Neutrophil (primary cell): ENCODE measurements at regions not wholly inside any gene's neighbourhood (a gene's known extent, or its start where the extent isn't known, plus 50 kb on each side); places are given as distances from the start of the nearest gene placed in this dataset.

Source experiments
- H3K27ac ChIP-seq: fragments of 200-600 bp; sonication (generic); 2 replicates; pipeline ENCODE4 v1.5.1; 2016; ENCODE audit warnings: mild to moderate bottlenecking, moderate library complexity
- H3K27me3 ChIP-seq: fragments of 200-600 bp; sonication (generic); 2 replicates; pipeline ENCODE4 v1.6.0; 2016; ENCODE audit warnings: mild to moderate bottlenecking
- H3K36me3 ChIP-seq: fragments of 200-600 bp; sonication (generic); 2 replicates; pipeline ENCODE4 v1.5.1; 2017
- H3K4me1 ChIP-seq, 2 experiments: fragments of 200-600 bp in 1 of 2; sonication (generic) in 1 of 2; 1 replicate in 1 of 2; 2 replicates in 1 of 2; pipeline versions ENCODE4 v1.5.1 to v1.6.1; 2013 to 2016; ENCODE audit warnings: low read depth in 1 of 2, low read length in 1 of 2, mild to moderate bottlenecking in 1 of 2, moderate library complexity in 1 of 2; ENCODE audit not compliant: control insufficient read depth in 1 of 2, insufficient read depth in 1 of 2
- H3K4me3 ChIP-seq, 2 experiments: fragments of 200-600 bp in 1 of 2; sonication (generic) in 1 of 2; 1 replicate in 1 of 2; 2 replicates in 1 of 2; pipeline ENCODE4 v1.5.1; 2013 to 2016; ENCODE audit warnings: low read depth in 1 of 2, low read length in 1 of 2, mild to moderate bottlenecking in 1 of 2, moderate library complexity in 1 of 2
- H3K9me3 ChIP-seq: fragments of 200-600 bp; sonication (generic); 2 replicates; pipeline ENCODE4 v1.5.1; 2016
- TF ChIP-seq, protein P1 (sequence below): fragments of 200-600 bp; sonication (generic); IDR thresholded peaks from 2 replicates; pipeline ENCODE4 v1.5.1; 2016; ENCODE audit warnings: antibody characterized with exemption

DNA sequence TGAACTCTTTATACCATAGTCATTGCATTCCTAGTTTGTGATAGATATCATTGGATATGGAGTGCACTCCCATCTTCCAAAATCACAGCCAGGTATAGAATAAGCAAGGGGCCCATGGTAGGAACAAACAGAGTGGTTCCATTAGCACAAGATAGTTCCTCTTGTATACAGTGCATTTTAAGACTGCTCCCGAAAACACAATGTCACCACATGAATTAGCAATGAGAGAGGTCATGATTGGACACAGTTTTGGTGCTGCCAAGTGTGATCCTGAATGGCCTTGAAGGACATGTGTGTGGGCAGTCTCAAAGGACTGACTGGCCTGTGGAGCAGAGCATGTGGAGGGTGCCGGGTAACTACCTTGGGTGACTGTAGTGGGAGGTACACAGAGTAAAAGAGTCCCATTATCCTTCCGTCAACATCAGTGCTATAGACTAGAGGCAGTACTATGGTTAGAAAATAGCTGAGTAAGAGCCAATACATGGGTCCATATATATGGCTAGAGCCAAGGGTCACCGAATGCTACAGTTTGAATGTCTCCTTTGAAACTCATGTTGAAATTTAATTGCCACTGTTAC is 549.9 kb downstream of the DSC3 start:
- no peak overlapping the region for H3K4me3 ChIP-seq
- TF ChIP-seq, protein P1, sequence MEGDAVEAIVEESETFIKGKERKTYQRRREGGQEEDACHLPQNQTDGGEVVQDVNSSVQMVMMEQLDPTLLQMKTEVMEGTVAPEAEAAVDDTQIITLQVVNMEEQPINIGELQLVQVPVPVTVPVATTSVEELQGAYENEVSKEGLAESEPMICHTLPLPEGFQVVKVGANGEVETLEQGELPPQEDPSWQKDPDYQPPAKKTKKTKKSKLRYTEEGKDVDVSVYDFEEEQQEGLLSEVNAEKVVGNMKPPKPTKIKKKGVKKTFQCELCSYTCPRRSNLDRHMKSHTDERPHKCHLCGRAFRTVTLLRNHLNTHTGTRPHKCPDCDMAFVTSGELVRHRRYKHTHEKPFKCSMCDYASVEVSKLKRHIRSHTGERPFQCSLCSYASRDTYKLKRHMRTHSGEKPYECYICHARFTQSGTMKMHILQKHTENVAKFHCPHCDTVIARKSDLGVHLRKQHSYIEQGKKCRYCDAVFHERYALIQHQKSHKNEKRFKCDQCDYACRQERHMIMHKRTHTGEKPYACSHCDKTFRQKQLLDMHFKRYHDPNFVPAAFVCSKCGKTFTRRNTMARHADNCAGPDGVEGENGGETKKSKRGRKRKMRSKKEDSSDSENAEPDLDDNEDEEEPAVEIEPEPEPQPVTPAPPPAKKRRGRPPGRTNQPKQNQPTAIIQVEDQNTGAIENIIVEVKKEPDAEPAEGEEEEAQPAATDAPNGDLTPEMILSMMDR: no peak
- H3K36me3 ChIP-seq: no peaks in the 10 kb centered on the region
- H3K27ac ChIP-seq: no peak overlapping the region
- no peaks in the 10 kb centered on the region for H3K9me3 ChIP-seq
- no peaks in the 10 kb centered on the region for H3K4me1 ChIP-seq
- H3K27me3 ChIP-seq: no peaks in the 10 kb centered on the region

DNA sequence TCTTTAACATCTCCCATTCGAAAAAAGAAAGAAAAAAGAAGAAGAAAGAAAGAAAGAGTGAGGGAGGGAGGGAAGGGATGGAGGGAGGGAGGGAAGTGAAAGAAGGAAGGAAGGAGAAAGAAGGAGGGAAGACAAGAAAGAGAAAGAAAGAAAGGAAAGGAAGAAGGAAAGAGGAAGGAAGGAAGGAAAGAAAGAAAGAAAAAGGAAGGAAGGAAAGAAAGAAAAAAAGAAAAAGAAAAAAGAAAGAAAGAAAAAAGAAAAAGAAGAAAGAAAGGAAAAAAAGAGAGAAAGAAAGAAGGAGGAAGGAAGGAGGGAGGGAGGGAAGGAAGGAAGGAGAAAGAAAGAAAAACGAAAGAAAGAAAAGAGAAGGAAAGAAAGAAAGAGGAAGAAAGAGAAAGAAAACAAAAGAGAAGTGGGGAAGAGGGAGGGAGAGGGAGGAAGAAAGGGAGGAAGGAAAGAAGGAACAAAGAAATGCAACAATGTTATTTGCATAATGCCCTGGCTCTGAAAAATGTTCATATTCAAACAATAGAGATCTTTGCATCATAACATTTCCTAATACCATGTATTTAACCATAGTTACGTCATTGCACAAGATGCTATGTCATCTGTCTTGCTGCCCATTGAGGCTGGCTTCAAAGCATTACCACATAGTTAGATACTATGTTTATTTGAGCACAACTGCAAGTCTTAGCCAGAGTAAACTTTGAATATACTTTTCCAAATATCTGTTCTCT is 550.6 kb downstream of the DSC3 start:
- H3K4me3 ChIP-seq: no peak overlapping the region
- no peaks in the 10 kb centered on the region for H3K9me3 ChIP-seq

DNA sequence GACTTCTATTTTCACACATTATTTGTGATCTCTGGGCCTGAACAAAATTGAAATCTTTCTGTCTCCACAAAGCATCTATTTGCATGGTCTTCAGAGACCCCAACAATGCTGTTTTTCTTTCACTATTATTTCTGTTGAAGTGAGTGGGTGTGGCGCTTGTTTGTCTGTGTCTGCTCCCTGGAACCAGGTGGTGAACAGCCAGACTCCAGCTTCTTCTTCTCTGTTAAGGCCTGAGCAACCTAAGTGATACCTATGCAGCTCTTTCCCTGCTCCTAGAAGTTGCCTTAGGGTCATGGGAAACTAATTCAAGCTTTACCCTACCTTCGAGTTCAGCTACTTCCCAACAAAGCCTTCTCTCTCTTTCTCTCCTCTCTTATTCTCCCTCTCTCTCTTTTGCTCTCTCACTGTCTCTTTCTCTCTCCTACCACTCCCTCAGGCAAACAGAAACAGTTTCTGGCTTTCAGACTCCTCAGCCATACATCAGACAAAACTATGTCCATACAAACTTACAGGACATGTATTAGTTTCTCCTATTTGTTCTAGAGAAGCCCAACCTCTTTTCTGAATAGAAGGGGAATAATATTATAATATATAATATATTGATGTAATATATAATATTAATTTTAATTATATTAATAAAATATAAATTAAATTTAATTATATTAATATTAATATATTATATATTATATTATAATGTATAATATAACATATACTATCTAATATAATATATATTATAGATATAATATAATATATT is 552.5 kb downstream of the DSC3 start:
- Histone ChIP-seq H3K27me3 (no peaks in the 10 kb centered on the region), H3K27ac (no peak overlapping the region), H3K4me3 (no peak overlapping the region), H3K4me1 (no peaks in the 10 kb centered on the region), H3K9me3 (no peaks in the 10 kb centered on the region), H3K36me3 (no peaks in the 10 kb centered on the region)
- TF ChIP-seq, protein P1: no peak

More for the DNA sequence above, 550.6 kb downstream of the DSC3 start:
- no peak overlapping the region for H3K27ac ChIP-seq
- H3K27me3 ChIP-seq: no peaks in the 10 kb centered on the region
- H3K4me1 ChIP-seq: no peaks in the 10 kb centered on the region
- H3K36me3 ChIP-seq: no peaks in the 10 kb centered on the region
- TF ChIP-seq, protein P1: no peak

DNA sequence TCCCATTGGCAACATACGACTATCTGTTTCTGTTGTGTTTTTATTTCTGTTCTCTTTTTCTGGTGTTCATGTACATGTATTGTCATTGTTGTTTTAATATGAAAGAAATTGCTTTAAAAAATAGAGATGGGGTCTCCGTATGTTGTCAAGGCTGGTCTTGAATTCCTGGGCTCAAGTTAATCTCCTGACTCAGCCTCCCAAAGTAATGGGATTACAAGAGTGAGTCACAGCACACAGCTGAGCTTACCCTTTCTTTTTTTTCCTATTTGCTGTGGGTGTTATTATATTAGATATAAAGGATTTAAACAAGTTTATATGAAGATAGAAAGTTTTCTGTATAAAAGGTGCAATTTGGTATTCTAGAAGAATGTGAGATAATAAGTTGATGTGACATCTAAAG is 554.6 kb downstream of the DSC3 start:
- Histone ChIP-seq H3K36me3 (no peaks in the 10 kb centered on the region), H3K27ac (no peak overlapping the region), H3K4me1 (no peaks in the 10 kb centered on the region), H3K27me3 (no peaks in the 10 kb centered on the region), H3K4me3 (no peak overlapping the region), H3K9me3 (no peaks in the 10 kb centered on the region)
- TF ChIP-seq, protein P1: no peak

DNA sequence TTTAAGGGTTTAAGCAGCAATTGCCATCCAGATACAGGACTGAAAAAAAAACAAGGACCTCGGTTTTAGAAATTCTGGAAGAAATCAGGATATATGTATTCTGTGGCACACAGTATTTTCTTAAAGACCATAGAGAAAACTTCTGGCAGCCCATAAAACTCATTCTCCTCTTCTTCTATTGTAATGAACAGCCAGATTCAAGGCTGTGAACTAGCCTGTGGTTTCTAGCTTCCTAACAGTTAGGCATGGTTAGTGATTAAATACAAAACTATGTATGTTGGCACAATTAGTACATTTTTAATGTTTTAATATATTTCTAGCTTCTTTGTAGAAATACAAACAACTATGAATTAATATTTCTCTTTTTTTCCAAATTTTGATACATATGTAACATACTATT is 555.7 kb downstream of the DSC3 start:
- Histone ChIP-seq H3K27ac (no peak overlapping the region), H3K36me3 (no peaks in the 10 kb centered on the region), H3K4me1 (no peaks in the 10 kb centered on the region), H3K27me3 (no peaks in the 10 kb centered on the region), H3K4me3 (no peak overlapping the region), H3K9me3 (no peaks in the 10 kb centered on the region)
- TF ChIP-seq, protein P1: no peak
